ENCODE measurements at regions not wholly inside any gene's neighbourhood (a gene's known extent, or its start where the extent isn't known, plus 50 kb on each side); places are given as distances from the start of the nearest gene placed in this dataset.
"Not testable (repeated sequence)": the region's sequence is repeated elsewhere in the genome, so short reads cannot be mapped to it uniquely, and the experiment has no call there.

DNA sequence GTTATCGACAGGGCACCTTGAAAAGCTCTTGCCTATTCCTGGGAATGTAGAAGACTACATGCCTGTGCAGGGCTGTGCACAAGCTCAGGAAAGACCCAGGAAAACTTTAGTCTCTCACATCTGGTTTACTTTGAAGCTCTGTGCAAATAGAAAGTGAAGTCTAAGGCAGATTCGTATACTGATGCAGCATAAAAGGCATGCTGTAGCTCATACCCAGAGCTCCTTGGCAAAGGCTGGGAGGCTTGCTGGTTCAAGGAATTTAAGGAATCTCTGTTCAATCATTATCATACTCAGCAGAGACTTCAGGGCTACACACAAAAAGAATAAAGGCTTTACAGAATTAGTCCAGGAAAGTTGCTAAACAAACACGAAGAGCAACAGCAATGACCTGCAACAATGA lies 192.0 kb downstream of the OTUD1 start:
- Mint-ChIP-seq H3K4me3 (no peak overlapping the region), H3K36me3 (ENCODE audit: low read depth) (no peaks in the 10 kb centered on the region), H3K27ac (no peak overlapping the region), H3K27me3 (peaks cover 8% of the 10 kb centered on the region), H3K4me1 (ENCODE audit: low read depth) (no peaks in the 10 kb centered on the region), H3K9me3 (no peaks in the 10 kb centered on the region)
- intact Hi-C loops (cut with micrococcal nuclease) = loop anchor here (10.0 kb wide), 1 partner anchor 56 kb away; no protein-coding TSS in a partner anchor

DNA sequence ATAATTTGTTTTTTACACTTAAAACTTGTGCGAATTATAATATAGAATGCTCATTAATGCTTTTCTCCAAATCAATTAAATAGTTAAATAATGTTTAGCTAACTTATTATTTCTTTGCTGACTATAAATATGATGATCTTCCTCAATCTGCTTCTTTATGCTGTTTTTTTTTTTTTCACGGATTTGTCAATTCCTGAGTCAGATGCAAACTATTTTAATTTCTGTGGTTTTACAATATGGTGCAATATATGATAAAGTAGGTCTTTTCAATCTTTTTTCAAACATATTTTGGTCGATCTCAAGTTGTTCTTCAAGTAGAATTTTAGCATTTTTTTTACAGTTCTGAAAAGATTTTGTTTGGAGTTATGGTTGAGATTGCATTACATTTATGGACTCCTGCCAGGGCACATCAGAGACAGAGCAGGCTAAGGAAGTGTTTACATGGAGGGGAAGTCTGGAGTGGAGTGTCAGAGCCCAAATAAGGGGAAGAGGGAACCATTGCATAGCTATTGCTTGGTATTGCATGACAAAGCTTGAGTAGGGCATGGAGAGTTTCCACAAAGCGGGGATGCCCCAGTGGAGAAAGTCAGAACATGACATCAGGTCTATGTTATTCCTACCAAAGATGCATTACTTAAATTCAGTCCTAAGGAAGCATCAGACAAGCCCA lies 204.4 kb downstream of the OTUD1 start:
- Mint-ChIP-seq H3K27me3 (peaks cover 7% of the 10 kb centered on the region), H3K4me1 (ENCODE audit: low read depth) (peaks cover 10% of the 10 kb centered on the region), H3K9me3 (no peaks in the 10 kb centered on the region), H3K36me3 (ENCODE audit: low read depth) (no peaks in the 10 kb centered on the region), H3K4me3 (peak overlapping the region; percentile 28), H3K27ac (peak overlapping the region; percentile 82)
- intact Hi-C loops (cut with micrococcal nuclease) = loop anchor here (10.0 kb wide), 1 partner anchor 198 kb away; no protein-coding TSS in a partner anchor

GRCh38 chr10:23648618-23649017 lies 209.7 kb downstream of the OTUD1 start:
- H3K4me1 Mint-ChIP-seq (ENCODE audit: low read depth) = peaks cover 3% of the 10 kb centered on the region
- no peaks in the 10 kb centered on the region for H3K9me3 Mint-ChIP-seq
- intact Hi-C loops (cut with micrococcal nuclease) = loop anchor here (10.0 kb wide), 1 partner anchor 204 kb away; no protein-coding TSS in a partner anchor

GRCh38 chr10:23656735-23657134 lies 217.9 kb downstream of the OTUD1 start:
- H3K9me3 Mint-ChIP-seq = no peaks in the 10 kb centered on the region
- peaks cover 25% of the 10 kb centered on the region for H3K27me3 Mint-ChIP-seq
- no peaks in the 10 kb centered on the region for H3K36me3 Mint-ChIP-seq (ENCODE audit: low read depth)
- H3K4me3 Mint-ChIP-seq = no peak overlapping the region
- peaks cover 6% of the 10 kb centered on the region for H3K4me1 Mint-ChIP-seq (ENCODE audit: low read depth)
- H3K27ac Mint-ChIP-seq = no peak overlapping the region
- intact Hi-C loops (cut with micrococcal nuclease) = loop anchor here (1.0 to 5.0 kb wide), 2 partner anchors 139 to 343 kb away; no protein-coding TSS in a partner anchor

More at GRCh38 chr10:23648618-23649017, 209.7 kb downstream of the OTUD1 start:
- Mint-ChIP-seq H3K27ac (no peak overlapping the region), H3K4me3 (no peak overlapping the region), H3K27me3 (peaks cover 8% of the 10 kb centered on the region), H3K36me3 (ENCODE audit: low read depth) (no peaks in the 10 kb centered on the region)

- Mint-ChIP-seq H3K4me3 (no peak overlapping the region), H3K9me3 (no peaks in the 10 kb centered on the region), H3K36me3 (ENCODE audit: low read depth) (no peaks in the 10 kb centered on the region), H3K27ac (no peak overlapping the region), H3K4me1 (ENCODE audit: low read depth) (peaks cover 6% of the 10 kb centered on the region), H3K27me3 (peaks cover 33% of the 10 kb centered on the region)
- intact Hi-C loops (cut with micrococcal nuclease) = loop anchor here (5.0 kb wide), 1 partner anchor 140 kb away; no protein-coding TSS in a partner anchor
Measured at GRCh38 chr10:23657677-23658076, 218.8 kb downstream of the OTUD1 start.

DNA sequence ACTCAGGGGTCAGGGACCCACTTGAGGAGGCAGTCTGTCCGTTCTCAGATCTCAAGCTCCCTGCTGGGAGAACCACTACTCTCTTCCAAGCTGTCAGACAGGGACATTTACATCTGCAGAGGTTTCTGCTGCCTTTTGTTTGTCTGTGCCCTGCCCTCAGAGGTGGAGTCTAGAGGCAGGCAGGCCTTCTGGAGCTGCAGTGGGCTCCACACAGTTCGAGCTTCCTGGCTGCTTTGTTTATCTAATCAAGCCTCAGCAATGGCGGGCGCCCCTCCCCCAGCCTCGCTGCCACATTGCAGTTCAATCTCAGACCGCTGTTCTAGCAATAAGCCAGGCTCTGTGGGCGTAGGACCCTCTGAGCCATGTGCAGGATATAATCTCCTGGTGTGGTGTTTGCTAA lies 233.0 kb downstream of the OTUD1 start:
- H3K9me3 Mint-ChIP-seq; intact Hi-C loops (cut with micrococcal nuclease); H3K36me3 Mint-ChIP-seq (ENCODE audit: low read depth); H3K4me1 Mint-ChIP-seq (ENCODE audit: low read depth); H3K4me3 Mint-ChIP-seq; H3K27ac Mint-ChIP-seq: not testable (repeated sequence)
- peaks cover 13% of the 10 kb centered on the region for H3K27me3 Mint-ChIP-seq

DNA sequence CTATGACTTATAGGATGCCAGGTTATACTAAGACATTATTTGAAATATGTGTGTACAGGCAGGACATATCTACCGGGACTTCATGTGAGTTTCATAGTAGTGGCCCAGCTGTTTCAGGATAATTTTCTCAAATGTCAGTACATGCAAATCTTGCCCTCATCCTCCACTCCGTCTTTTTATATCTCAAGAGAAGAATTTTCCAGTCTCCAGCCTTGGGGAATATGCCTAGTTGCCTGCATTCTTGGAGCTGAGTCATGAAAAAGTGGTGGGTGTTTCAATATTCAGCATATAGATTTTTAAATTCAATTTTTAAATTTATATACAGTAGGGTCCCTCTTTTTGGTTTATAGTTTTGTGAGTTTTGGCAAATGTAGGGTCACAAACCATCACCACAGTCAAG lies 236.7 kb downstream of the OTUD1 start:
- no peaks in the 10 kb centered on the region for H3K4me1 Mint-ChIP-seq (ENCODE audit: low read depth)
- no peak overlapping the region for H3K27ac Mint-ChIP-seq
- no peaks in the 10 kb centered on the region for H3K9me3 Mint-ChIP-seq
- no peaks in the 10 kb centered on the region for H3K36me3 Mint-ChIP-seq (ENCODE audit: low read depth)
- intact Hi-C loops (cut with micrococcal nuclease) = no loop called here
- no peak overlapping the region for H3K4me3 Mint-ChIP-seq
- peaks cover 11% of the 10 kb centered on the region for H3K27me3 Mint-ChIP-seq

DNA sequence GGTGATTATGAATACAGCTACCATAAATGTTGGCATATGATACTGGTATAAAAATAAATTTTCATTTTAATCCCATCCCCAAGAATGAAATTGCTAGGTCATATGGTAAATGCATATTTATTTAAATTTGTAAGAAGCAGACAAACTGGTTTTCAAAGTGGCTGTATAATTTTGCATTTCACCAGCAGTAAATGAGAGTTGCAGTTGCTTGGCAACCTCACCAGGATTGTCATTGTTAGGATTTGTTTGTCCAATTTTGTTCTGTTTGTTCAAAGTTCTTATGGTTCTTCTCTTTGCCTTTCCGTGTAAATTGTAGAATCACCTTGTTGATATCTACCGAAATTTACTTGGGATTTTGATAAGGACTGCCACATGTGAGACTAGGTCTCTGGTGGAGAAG lies 237.4 kb downstream of the OTUD1 start:
- no peak overlapping the region for H3K27ac Mint-ChIP-seq
- peaks cover 8% of the 10 kb centered on the region for H3K27me3 Mint-ChIP-seq
- H3K36me3 Mint-ChIP-seq (ENCODE audit: low read depth) = no peaks in the 10 kb centered on the region
- H3K4me1 Mint-ChIP-seq (ENCODE audit: low read depth) = no peaks in the 10 kb centered on the region
- no peaks in the 10 kb centered on the region for H3K9me3 Mint-ChIP-seq
- intact Hi-C loops (cut with micrococcal nuclease) = no loop called here
- no peak overlapping the region for H3K4me3 Mint-ChIP-seq

DNA sequence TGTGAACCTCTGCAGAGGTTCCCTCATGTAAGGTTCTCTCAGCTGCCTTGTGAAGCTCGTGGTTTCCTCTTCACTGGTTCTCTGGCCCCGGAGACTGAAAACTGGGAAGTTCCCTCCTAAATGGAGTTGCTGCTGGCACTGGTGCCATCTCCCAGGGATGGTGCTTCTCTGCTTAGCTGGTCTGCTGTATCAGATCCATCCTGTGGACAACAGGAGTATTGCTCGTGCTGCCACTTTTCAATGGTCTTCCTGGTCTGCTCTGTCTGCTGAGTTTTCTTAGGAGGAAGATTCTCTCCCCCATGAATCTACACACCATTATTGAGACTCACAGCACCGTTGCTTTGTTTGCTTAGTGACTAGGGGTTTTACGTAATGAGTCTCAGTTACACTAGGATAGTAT lies 247.8 kb downstream of the OTUD1 start:
- Mint-ChIP-seq H3K4me1 (ENCODE audit: low read depth) (no peaks in the 10 kb centered on the region), H3K36me3 (ENCODE audit: low read depth) (no peaks in the 10 kb centered on the region), H3K27ac (no peak overlapping the region), H3K9me3 (no peaks in the 10 kb centered on the region), H3K4me3 (no peak overlapping the region), H3K27me3 (peaks cover 27% of the 10 kb centered on the region)
- intact Hi-C loops (cut with micrococcal nuclease) = no loop called here

- H3K36me3 Mint-ChIP-seq (ENCODE audit: low read depth) = no peaks in the 10 kb centered on the region
- H3K27ac Mint-ChIP-seq = no peak overlapping the region
- intact Hi-C loops (cut with micrococcal nuclease) = no loop called here
- peaks cover 51% of the 10 kb centered on the region for H3K27me3 Mint-ChIP-seq
- peaks cover 22% of the 10 kb centered on the region for H3K4me1 Mint-ChIP-seq (ENCODE audit: low read depth)
- no peak overlapping the region for H3K4me3 Mint-ChIP-seq
- no peaks in the 10 kb centered on the region for H3K9me3 Mint-ChIP-seq
Measured at GRCh38 chr10:23692736-23693135, 253.9 kb downstream of the OTUD1 start.

DNA sequence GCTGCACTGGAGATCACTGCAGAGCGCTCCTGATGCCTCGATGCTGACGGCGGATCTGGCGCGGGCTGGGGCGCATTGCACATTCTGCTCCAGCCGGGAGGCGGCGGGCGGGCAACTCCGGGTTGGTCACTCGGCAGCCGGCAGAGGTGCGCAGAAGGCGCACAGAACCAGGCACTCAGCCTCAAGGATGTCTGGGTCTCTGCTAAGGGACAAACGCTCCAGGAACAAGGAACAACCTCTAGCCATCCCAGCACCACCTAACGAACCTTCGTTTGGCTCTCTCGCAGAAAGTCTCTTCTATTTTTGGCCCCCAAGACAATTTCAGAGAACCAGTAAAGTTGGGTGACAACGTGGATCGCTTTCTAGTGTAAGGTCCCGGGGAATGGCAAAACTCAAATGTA lies 254.6 kb downstream of the OTUD1 start:
- H3K4me3 Mint-ChIP-seq = no peak overlapping the region
- peaks cover 51% of the 10 kb centered on the region for H3K27me3 Mint-ChIP-seq
- H3K4me1 Mint-ChIP-seq (ENCODE audit: low read depth) = peaks cover 22% of the 10 kb centered on the region
- no peak overlapping the region for H3K27ac Mint-ChIP-seq
- intact Hi-C loops (cut with micrococcal nuclease) = no loop called here
- H3K9me3 Mint-ChIP-seq = no peaks in the 10 kb centered on the region
- H3K36me3 Mint-ChIP-seq (ENCODE audit: low read depth) = no peaks in the 10 kb centered on the region

- Mint-ChIP-seq H3K27ac (no peak overlapping the region), H3K4me3 (no peak overlapping the region), H3K27me3 (peaks cover 51% of the 10 kb centered on the region), H3K4me1 (ENCODE audit: low read depth) (peaks cover 22% of the 10 kb centered on the region), H3K36me3 (ENCODE audit: low read depth) (no peaks in the 10 kb centered on the region), H3K9me3 (no peaks in the 10 kb centered on the region)
- intact Hi-C loops (cut with micrococcal nuclease) = no loop called here
Measured at GRCh38 chr10:23693925-23694324, 255.1 kb downstream of the OTUD1 start.

GRCh38 chr10:23694446-23694920 lies 255.6 kb downstream of the OTUD1 start:
- no peaks in the 10 kb centered on the region for H3K9me3 Mint-ChIP-seq
- H3K27ac Mint-ChIP-seq = no peak overlapping the region
- no peaks in the 10 kb centered on the region for H3K36me3 Mint-ChIP-seq (ENCODE audit: low read depth)
- intact Hi-C loops (cut with micrococcal nuclease) = no loop called here
- H3K4me3 Mint-ChIP-seq = peak overlapping the region; percentile 6
- H3K4me1 Mint-ChIP-seq (ENCODE audit: low read depth) = peaks cover 22% of the 10 kb centered on the region
- peaks cover 53% of the 10 kb centered on the region for H3K27me3 Mint-ChIP-seq

GRCh38 chr10:23694921-23695824 lies 256.3 kb downstream of the OTUD1 start:
- H3K27me3 Mint-ChIP-seq = peaks cover 53% of the 10 kb centered on the region
- H3K4me3 Mint-ChIP-seq = no peak overlapping the region
- H3K9me3 Mint-ChIP-seq = no peaks in the 10 kb centered on the region

More at GRCh38 chr10:23694921-23695824, 256.3 kb downstream of the OTUD1 start:
- Mint-ChIP-seq H3K4me1 (ENCODE audit: low read depth) (peaks cover 22% of the 10 kb centered on the region), H3K36me3 (ENCODE audit: low read depth) (no peaks in the 10 kb centered on the region), H3K27ac (no peak overlapping the region)
- intact Hi-C loops (cut with micrococcal nuclease) = no loop called here

Data from dendritic cell treated with granulocyte-macrophage colony-stimulating factor and Interleukin-4, amounts not matched to agents 40 ng/mL and 50 ng/mL, for 4 days (primary cell).